Gastroesophageal sphincter (tissue), 4 donors: ENCODE measurements at regions not wholly inside any gene's neighbourhood (a gene's known extent, or its start where the extent isn't known, plus 50 kb on each side); places are given as distances from the start of the nearest gene placed in this dataset.

Source experiments
- ATAC-seq: fragments of 150-250 bp; one replicate; pipeline ENCODE4 v1.9.1; 2016; ENCODE audit warnings: mild to moderate bottlenecking, moderate library complexity
- H3K27ac ChIP-seq, 4 donors: fragments of 200-600 bp; sonication (generic) in 3 of 4; 1 replicate in 3 of 4; 2 replicates in 1 of 4; pipeline ENCODE4 v1.5.1; 2016 to 2019
- H3K27me3 ChIP-seq: fragments of 200-600 bp; sonication (generic); one replicate; pipeline ENCODE4 v1.5.1; 2019
- H3K36me3 ChIP-seq, 2 donors: fragments of 200-600 bp; sonication (generic); one replicate each; pipeline ENCODE4 v1.5.1; 2019; ENCODE audit warnings: control low read depth in 1 of 2
- H3K4me1 ChIP-seq, 3 donors: fragments of 200-600 bp; sonication (generic); 1 replicate in 2 of 3; 2 replicates in 1 of 3; pipeline ENCODE4 v1.5.1; 2016 to 2019; ENCODE audit warnings: control low read depth in 2 of 3
- H3K4me3 ChIP-seq, 2 donors: fragments of 200-600 bp; sonication (generic); one replicate each; pipeline ENCODE4 v1.5.1; 2019; ENCODE audit warnings: mild to moderate bottlenecking in 1 of 2, moderate library complexity in 1 of 2
- H3K9me3 ChIP-seq, 3 donors: fragments of 200-600 bp; sonication (generic); one replicate each; pipeline ENCODE4 v1.5.1; 2017 to 2019; ENCODE audit warnings: control low read depth in 2 of 3
- CTCF ChIP-seq, 4 experiments: fragments of 200-600 bp in 2 of 4; fragments of 450-650 bp in 2 of 4; sonication (generic) in 1 of 4; IDR thresholded peaks; one replicate each; pipeline ENCODE4 v1.5.1; 2017 to 2019; ENCODE audit warnings: antibody characterized with exemption in 4 of 4, mild to moderate bottlenecking in 2 of 4, moderate library complexity in 2 of 4
- EP300 ChIP-seq: sonication (generic); formaldehyde crosslinking; IDR thresholded peaks from one replicate; pipeline ENCODE4 v1.6.1; 2017; ENCODE audit warnings: antibody characterized with exemption, mild to moderate bottlenecking
- POLR2A ChIP-seq, 2 donors: fragments of 450-650 bp; IDR thresholded peaks; one replicate each; pipeline ENCODE4 v1.6.1; 2017; ENCODE audit warnings: antibody characterized with exemption in 2 of 2, mild to moderate bottlenecking in 2 of 2, moderate library complexity in 1 of 2
- POLR2AphosphoS5 ChIP-seq: sonication (generic); formaldehyde crosslinking; IDR thresholded peaks from one replicate; pipeline ENCODE4 v1.6.1; 2017; ENCODE audit warnings: antibody characterized with exemption
- WGBS, 2 donors: methylation state at CpG; one replicate each; pipeline ENCODE4 v1.1.5; 2018; ENCODE audit warnings: low coverage in 1 of 2; 5-methylcytosine and 5-hydroxymethylcytosine counted together

- peak overlapping the region; percentile 86 to 92 (median 88) for H3K27ac ChIP-seq
- H3K4me1 ChIP-seq, result peaks cover 32 to 67% (median 45%) of the 10 kb centered on the region in 3 donors
- WGBS, 2 donors, result 41 to 73% methylated on average over 6 of the region's 6 CpGs
- no peaks in the 10 kb centered on the region for H3K36me3 ChIP-seq
- H3K4me3 ChIP-seq, result no peak overlapping the region
- no peaks in the 10 kb centered on the region for H3K9me3 ChIP-seq
- TF ChIP-seq POLR2AphosphoS5, result no peak
- TF ChIP-seq EP300, result no peak
- no peak for TF ChIP-seq CTCF (IDR thresholded peaks at IDR 0.05)
- no peak for TF ChIP-seq POLR2A (IDR thresholded peaks at IDR 0.05)
- ATAC-seq, result no peak
- no peaks in the 10 kb centered on the region for H3K27me3 ChIP-seq
These were observed 477.0 kb downstream of the FOXO1 start for GRCh38 chr13:40189426-40189825.

GRCh38 chr13:40189898-40190630, 476.4 kb downstream of the FOXO1 start:
- H3K36me3 ChIP-seq, result no peaks in the 10 kb centered on the region
- ATAC-seq, result no peak
- TF ChIP-seq POLR2AphosphoS5 (no peak), CTCF (IDR thresholded peaks at IDR 0.05) (no peak), POLR2A (IDR thresholded peaks at IDR 0.05) (no peak), EP300 (no peak)
- H3K27ac ChIP-seq, result peak overlapping the region; percentile 86 to 92 (median 88)
- no peak overlapping the region for H3K4me3 ChIP-seq
- no peaks in the 10 kb centered on the region for H3K27me3 ChIP-seq
- no peaks in the 10 kb centered on the region for H3K9me3 ChIP-seq
- 27 to 71% methylated on average over 2 of the region's 6 CpGs for WGBS, 2 donors
- peaks cover 32 to 73% (median 47%) of the 10 kb centered on the region in 3 donors for H3K4me1 ChIP-seq

GRCh38 chr13:40190641-40191100, 475.8 kb downstream of the FOXO1 start:
- no peaks in the 10 kb centered on the region for H3K27me3 ChIP-seq
- H3K4me3 ChIP-seq, result no peak overlapping the region
- peak overlapping the region; percentile 86 to 92 (median 88) for H3K27ac ChIP-seq
- H3K36me3 ChIP-seq, result no peaks in the 10 kb centered on the region
- H3K9me3 ChIP-seq, result no peaks in the 10 kb centered on the region
- peak; percentile 61 for TF ChIP-seq POLR2AphosphoS5
- TF ChIP-seq CTCF (IDR thresholded peaks at IDR 0.05), result no peak
- ATAC-seq, result peak; percentile 57
- H3K4me1 ChIP-seq, result peaks cover 32 to 74% (median 47%) of the 10 kb centered on the region in 3 donors
- WGBS, 2 donors, result 6 to 19% methylated on average over 4 to 5 of the region's 5 CpGs

GRCh38 chr13:40191186-40191980, 475.1 kb downstream of the FOXO1 start:
- Histone ChIP-seq H3K4me3 (no peak overlapping the region), H3K27ac (peak overlapping the region; percentile 86 to 92 (median 88)), H3K27me3 (no peaks in the 10 kb centered on the region), H3K4me1 (peaks cover 32 to 74% (median 47%) of the 10 kb centered on the region in 3 donors), H3K9me3 (no peaks in the 10 kb centered on the region), H3K36me3 (no peaks in the 10 kb centered on the region)
- ATAC-seq, result no peak
- TF ChIP-seq POLR2AphosphoS5, result peak; percentile 22
- no peak for TF ChIP-seq EP300
- WGBS, 2 donors, result 23 to 39% methylated on average over 3 to 7 of the region's 7 CpGs

DNA sequence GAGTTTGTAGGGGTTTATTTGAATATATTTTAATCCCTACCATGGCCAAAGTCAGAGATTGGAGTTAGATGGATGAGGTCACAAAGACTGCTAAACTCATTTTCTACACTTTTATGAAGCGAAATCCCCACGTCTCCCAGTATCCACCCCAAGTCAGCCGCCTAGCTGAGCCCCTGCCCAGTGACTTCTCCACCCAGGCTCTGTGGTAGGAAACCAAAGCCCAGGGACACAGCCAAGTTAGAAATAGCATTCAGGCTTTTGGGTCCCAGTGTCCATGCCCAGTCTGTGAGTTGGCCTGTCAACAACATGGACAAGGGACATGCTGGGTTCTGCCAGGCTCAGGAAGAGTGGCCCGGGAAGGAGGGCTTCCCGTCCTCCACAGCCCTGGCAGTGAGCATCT, 474.0 kb downstream of the FOXO1 start:
- Histone ChIP-seq H3K4me3 (no peak overlapping the region), H3K27ac (peak overlapping the region; percentile 86 to 92 (median 88)), H3K9me3 (no peaks in the 10 kb centered on the region), H3K27me3 (no peaks in the 10 kb centered on the region), H3K36me3 (no peaks in the 10 kb centered on the region), H3K4me1 (peaks cover 32 to 74% (median 47%) of the 10 kb centered on the region in 3 donors)
- ATAC-seq, result no peak
- WGBS, 2 donors, result 66% methylated on average over 3 of the region's 5 CpGs; no CpG with 5 or more reads in 1 of the 2 donors
- TF ChIP-seq POLR2AphosphoS5 (no peak), CTCF (IDR thresholded peaks at IDR 0.05) (no peak), POLR2A (IDR thresholded peaks at IDR 0.05) (no peak), EP300 (no peak)
